Caco-2 (cell line): ENCODE measurements at regions not wholly inside any gene's neighbourhood (a gene's known extent, or its start where the extent isn't known, plus 50 kb on each side); places are given as distances from the start of the nearest gene placed in this dataset. TPM values are rescaled to one million over a fixed set of nuclear protein-coding genes. Genes with fewer than 3 reads are reported as not detected.

Experiments used
- BruUV-seq: library from RNA; stranded (reverse); fragments of 400-500 nt; replicated peaks from 2 replicates; lab custom pipeline; 2021; lab: Mats Ljungman, UMichigan
- CTCF ChIA-PET: fragments of 300-600 bp; sonication (Branson Sonifier 250); formaldehyde crosslinking; loops from one replicate; lab custom pipeline; 2022; ENCODE audit warnings: antibody characterized with exemption; lab: Charles Lee
- POLR2A ChIA-PET: fragments of 300-600 bp; sonication (Branson Sonifier 250); formaldehyde crosslinking; loops from one replicate; lab custom pipeline; 2022; ENCODE audit warnings: antibody characterized with exemption; lab: Charles Lee
- DNase-seq, 2 experiments: peaks; one replicate each; pipeline versions ENCODE4 v3.0.0 to v3.0.0-alpha.2; 2020 to 2022
- H3K27me3 ChIP-seq: replicated peaks from 2 replicates; pipeline ENCODE4 v1.6.0; 2011; ENCODE audit warnings: low read length; ENCODE audit not compliant: control insufficient read depth, insufficient read depth
- H3K36me3 ChIP-seq: 2 replicates; pipeline ENCODE4 v1.5.1; 2011; ENCODE audit warnings: low read length; ENCODE audit not compliant: control insufficient read depth, insufficient read depth
- H3K4me1 ChIP-seq: fragments of 250-450 bp; sonication (Bioruptor Pico); 2 replicates; pipeline ENCODE4 v1.5.1; 2020; ENCODE audit warnings: mild to moderate bottlenecking
- H3K4me3 ChIP-seq: 2 replicates; pipeline ENCODE4 v1.5.1; 2011; ENCODE audit warnings: low read depth, mild to moderate bottlenecking, control low read depth, low read length
- H3K9me3 ChIP-seq: fragments of 250-450 bp; sonication (Bioruptor Pico); 2 replicates; pipeline ENCODE4 v1.5.1; 2020; ENCODE audit warnings: mild to moderate bottlenecking, moderate library complexity
- H3K27ac Mint-ChIP-seq: one replicate; pipeline ENCODE4 v1.8.0; 2022; ENCODE audit warnings: mixed read lengths; ENCODE audit not compliant: unreplicated experiment
- H3K27me3 Mint-ChIP-seq: one replicate; pipeline ENCODE4 v1.8.0; 2022; ENCODE audit warnings: mixed read lengths; ENCODE audit not compliant: insufficient read depth, unreplicated experiment
- H3K36me3 Mint-ChIP-seq: one replicate; pipeline ENCODE4 v1.8.0; 2022; ENCODE audit warnings: mild to moderate bottlenecking, mixed read lengths; ENCODE audit not compliant: insufficient read depth, unreplicated experiment
- H3K4me1 Mint-ChIP-seq: one replicate; pipeline ENCODE4 v1.8.0; 2022; ENCODE audit warnings: low read depth, mixed read lengths; ENCODE audit not compliant: unreplicated experiment
- H3K4me3 Mint-ChIP-seq: one replicate; pipeline ENCODE4 v1.8.0; 2022; ENCODE audit warnings: mild to moderate bottlenecking, moderate library complexity, mixed read lengths; ENCODE audit not compliant: unreplicated experiment
- H3K9me3 Mint-ChIP-seq: one replicate; pipeline ENCODE4 v1.8.0; 2022; ENCODE audit warnings: mixed read lengths; ENCODE audit not compliant: unreplicated experiment
- intact Hi-C: fragments of 100-400 bp; cut with micrococcal nuclease; formaldehyde crosslinking; loops from one replicate; pipeline ENCODE4 v1.10.0; 2022; ENCODE audit not compliant: unreplicated experiment
- microRNA-seq: library from miRNA; unstranded; fragments of <30 nt; microRNA quantifications from one replicate; pipeline ENCODE4 v1.2.0, GENCODE V29; 2022
- TF ChIP-seq, protein P1 (sequence below), 2 experiments: fragments of 200-600 bp in 1 of 2; IDR thresholded peaks; 1 replicate in 1 of 2; 2 replicates in 1 of 2; pipeline versions ENCODE4 v1.5.1 to v1.8.0; 2011 to 2022; ENCODE audit warnings: antibody characterized with exemption in 1 of 2, control low read depth in 1 of 2, inconsistent platforms in 1 of 2, low read depth in 1 of 2, low read length in 1 of 2, mild to moderate bottlenecking in 1 of 2, moderate library complexity in 1 of 2; ENCODE audit not compliant: insufficient read depth in 1 of 2, severe bottlenecking in 1 of 2, unreplicated experiment in 1 of 2

DNA sequence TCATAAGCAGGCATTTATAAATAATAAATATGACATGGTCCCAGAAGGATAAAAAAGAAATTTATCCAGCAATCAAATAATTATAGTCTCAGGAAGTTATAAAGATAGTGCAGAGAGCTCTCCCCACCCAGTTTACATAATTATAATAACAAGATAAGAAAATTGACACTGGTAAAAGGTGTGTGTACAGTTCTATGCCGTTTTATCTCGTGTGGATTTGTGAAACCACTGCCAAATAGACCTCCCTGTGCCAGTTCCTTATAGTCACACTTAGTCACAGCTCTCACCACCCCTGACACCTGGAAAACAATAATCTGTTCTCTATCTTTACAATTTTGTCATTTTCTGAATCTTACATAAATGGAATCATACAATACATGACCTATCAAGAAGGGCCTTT lies 320.1 kb downstream of the KBTBD8 start:
- intact Hi-C loops = no loop called here
- CTCF ChIA-PET = no interaction called here

GRCh38 chr3:67324554-67324953 lies 326.4 kb downstream of the KBTBD8 start:
- Mint-ChIP-seq H3K4me1 (no peaks in the 10 kb centered on the region), H3K27me3 (peaks cover 4% of the 10 kb centered on the region), H3K4me3 (no peak overlapping the region), H3K27ac (no peak overlapping the region), H3K9me3 (no peaks in the 10 kb centered on the region), H3K36me3 (no peaks in the 10 kb centered on the region)
- Histone ChIP-seq H3K9me3 (no peaks in the 10 kb centered on the region), H3K27me3 (no peaks in the 10 kb centered on the region), H3K4me1 (no peaks in the 10 kb centered on the region), H3K4me3 (no peak overlapping the region), H3K36me3 (no peaks in the 10 kb centered on the region)
- CTCF ChIA-PET = no interaction called here
- POLR2A ChIA-PET = no interaction called here
- TF ChIP-seq, protein P1, sequence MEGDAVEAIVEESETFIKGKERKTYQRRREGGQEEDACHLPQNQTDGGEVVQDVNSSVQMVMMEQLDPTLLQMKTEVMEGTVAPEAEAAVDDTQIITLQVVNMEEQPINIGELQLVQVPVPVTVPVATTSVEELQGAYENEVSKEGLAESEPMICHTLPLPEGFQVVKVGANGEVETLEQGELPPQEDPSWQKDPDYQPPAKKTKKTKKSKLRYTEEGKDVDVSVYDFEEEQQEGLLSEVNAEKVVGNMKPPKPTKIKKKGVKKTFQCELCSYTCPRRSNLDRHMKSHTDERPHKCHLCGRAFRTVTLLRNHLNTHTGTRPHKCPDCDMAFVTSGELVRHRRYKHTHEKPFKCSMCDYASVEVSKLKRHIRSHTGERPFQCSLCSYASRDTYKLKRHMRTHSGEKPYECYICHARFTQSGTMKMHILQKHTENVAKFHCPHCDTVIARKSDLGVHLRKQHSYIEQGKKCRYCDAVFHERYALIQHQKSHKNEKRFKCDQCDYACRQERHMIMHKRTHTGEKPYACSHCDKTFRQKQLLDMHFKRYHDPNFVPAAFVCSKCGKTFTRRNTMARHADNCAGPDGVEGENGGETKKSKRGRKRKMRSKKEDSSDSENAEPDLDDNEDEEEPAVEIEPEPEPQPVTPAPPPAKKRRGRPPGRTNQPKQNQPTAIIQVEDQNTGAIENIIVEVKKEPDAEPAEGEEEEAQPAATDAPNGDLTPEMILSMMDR (IDR thresholded peaks at IDR 0.05; ENCODE audit: insufficient read depth in 1 of 2, low read depth in 1 of 2, low read length in 1 of 2, severe bottlenecking in 1 of 2, unreplicated experiment in 1 of 2) = no peak
- no TSS peak for BruUV-seq
- intact Hi-C loops = no loop called here
- DNase-seq = no peak

More for the DNA sequence above, 320.1 kb downstream of the KBTBD8 start:
- no peak overlapping the region for H3K4me3 ChIP-seq
- H3K4me1 ChIP-seq = no peaks in the 10 kb centered on the region
- Mint-ChIP-seq H3K4me1 (no peaks in the 10 kb centered on the region), H3K27me3 (peaks cover 9% of the 10 kb centered on the region), H3K9me3 (no peaks in the 10 kb centered on the region), H3K4me3 (no peak overlapping the region), H3K36me3 (no peaks in the 10 kb centered on the region), H3K27ac (no peak overlapping the region)
- POLR2A ChIA-PET = no interaction called here
- H3K9me3 ChIP-seq = no peaks in the 10 kb centered on the region
- H3K27me3 ChIP-seq = no peaks in the 10 kb centered on the region
- BruUV-seq = no TSS peak
- TF ChIP-seq, protein P1 (IDR thresholded peaks at IDR 0.05; ENCODE audit: insufficient read depth in 1 of 2, low read depth in 1 of 2, low read length in 1 of 2, severe bottlenecking in 1 of 2, unreplicated experiment in 1 of 2) = no peak
- H3K36me3 ChIP-seq = no peaks in the 10 kb centered on the region
- DNase-seq = no peak

Small RNA genes in the stretch of these regions (microRNA-seq; reads per million reads assigned to microRNA genes)
- gene MIR4272 = not detected
